Progenitor cell of endocrine pancreas (in vitro differentiated cells): ENCODE measurements at regions not wholly inside any gene's neighbourhood (a gene's known extent, or its start where the extent isn't known, plus 50 kb on each side); places are given as distances from the start of the nearest gene placed in this dataset.

ENCODE experiments used
- DNase-seq: peaks from one replicate; pipeline ENCODE4 v3.0.0; 2021; ENCODE audit warnings: low spot score; ENCODE audit not compliant: unreplicated experiment
- H3K27ac Mint-ChIP-seq: 2 replicates; pipeline ENCODE4 v1.8.0; 2021; ENCODE audit warnings: mild to moderate bottlenecking, moderate library complexity, mixed read lengths
- H3K27me3 Mint-ChIP-seq: 2 replicates; pipeline ENCODE4 v1.8.0; 2021; ENCODE audit warnings: mixed read lengths
- H3K36me3 Mint-ChIP-seq: 2 replicates; pipeline ENCODE4 v1.8.0; 2022; ENCODE audit warnings: mixed read lengths; ENCODE audit not compliant: insufficient read depth
- H3K4me1 Mint-ChIP-seq: 2 replicates; pipeline ENCODE4 v1.8.0; 2021; ENCODE audit warnings: low read depth, mixed read lengths
- H3K4me3 Mint-ChIP-seq: 2 replicates; pipeline ENCODE4 v1.8.0; 2021; ENCODE audit warnings: low read depth, mild to moderate bottlenecking, moderate library complexity, mixed read lengths
- H3K9me3 Mint-ChIP-seq: 2 replicates; pipeline ENCODE4 v1.8.0; 2021; ENCODE audit warnings: low read depth, mixed read lengths
- TF ChIP-seq, protein P1 (sequence below): fragments of 200-600 bp; sonication (generic); IDR thresholded peaks from one replicate; pipeline ENCODE4 v1.5.0; 2021; ENCODE audit warnings: antibody characterized with exemption, mild to moderate bottlenecking; ENCODE audit not compliant: unreplicated experiment

DNA sequence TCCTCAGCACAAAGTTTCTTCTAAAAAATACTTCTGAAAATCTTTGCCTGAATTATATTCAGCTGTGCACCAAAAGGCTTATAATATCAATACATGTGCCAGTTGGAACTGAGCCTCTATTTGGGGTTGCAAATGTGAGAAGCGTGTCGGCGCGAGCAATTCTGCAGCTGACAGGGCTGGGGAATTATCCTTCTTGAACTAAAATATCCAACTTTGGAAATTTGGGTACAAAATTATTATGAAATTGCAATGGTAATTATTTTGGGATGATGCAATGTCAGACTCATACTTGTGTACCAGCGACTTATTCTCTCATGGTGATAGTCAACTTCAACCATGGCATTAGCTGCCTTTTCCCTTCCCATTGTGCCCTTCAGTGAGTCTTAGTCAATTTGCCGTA lies 507.0 kb upstream of the KLF6 start:
- Mint-ChIP-seq H3K4me3 (no peak overlapping the region), H3K27me3 (no peaks in the 10 kb centered on the region), H3K36me3 (no peaks in the 10 kb centered on the region), H3K9me3 (peaks cover 4% of the 10 kb centered on the region), H3K27ac (no peak overlapping the region), H3K4me1 (peaks cover 10% of the 10 kb centered on the region)
- no peak for DNase-seq
- TF ChIP-seq, protein P1, sequence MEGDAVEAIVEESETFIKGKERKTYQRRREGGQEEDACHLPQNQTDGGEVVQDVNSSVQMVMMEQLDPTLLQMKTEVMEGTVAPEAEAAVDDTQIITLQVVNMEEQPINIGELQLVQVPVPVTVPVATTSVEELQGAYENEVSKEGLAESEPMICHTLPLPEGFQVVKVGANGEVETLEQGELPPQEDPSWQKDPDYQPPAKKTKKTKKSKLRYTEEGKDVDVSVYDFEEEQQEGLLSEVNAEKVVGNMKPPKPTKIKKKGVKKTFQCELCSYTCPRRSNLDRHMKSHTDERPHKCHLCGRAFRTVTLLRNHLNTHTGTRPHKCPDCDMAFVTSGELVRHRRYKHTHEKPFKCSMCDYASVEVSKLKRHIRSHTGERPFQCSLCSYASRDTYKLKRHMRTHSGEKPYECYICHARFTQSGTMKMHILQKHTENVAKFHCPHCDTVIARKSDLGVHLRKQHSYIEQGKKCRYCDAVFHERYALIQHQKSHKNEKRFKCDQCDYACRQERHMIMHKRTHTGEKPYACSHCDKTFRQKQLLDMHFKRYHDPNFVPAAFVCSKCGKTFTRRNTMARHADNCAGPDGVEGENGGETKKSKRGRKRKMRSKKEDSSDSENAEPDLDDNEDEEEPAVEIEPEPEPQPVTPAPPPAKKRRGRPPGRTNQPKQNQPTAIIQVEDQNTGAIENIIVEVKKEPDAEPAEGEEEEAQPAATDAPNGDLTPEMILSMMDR: no peak

DNA sequence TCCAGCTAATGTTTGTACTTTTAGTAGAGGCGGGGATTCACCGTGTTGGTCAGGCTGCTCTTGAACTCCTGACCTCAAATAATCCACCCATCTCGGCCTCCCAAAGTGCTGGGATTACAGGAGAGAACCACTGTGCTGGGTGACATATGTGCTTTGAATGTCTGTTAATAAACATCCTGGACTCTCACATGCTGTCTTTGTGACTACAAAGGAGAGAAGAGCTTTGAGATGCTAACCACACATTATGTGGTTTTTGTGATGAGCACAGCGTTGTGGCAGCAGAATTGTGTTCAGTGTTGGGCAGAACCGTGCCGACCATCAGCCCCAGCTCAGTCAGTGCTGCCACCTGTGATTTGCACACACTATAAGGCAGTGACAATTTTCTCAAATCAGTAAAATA lies 500.1 kb upstream of the KLF6 start:
- H3K9me3 Mint-ChIP-seq: peaks cover 4% of the 10 kb centered on the region
- TF ChIP-seq, protein P1: no peak
- no peaks in the 10 kb centered on the region for H3K36me3 Mint-ChIP-seq
- DNase-seq: no peak
- no peak overlapping the region for H3K27ac Mint-ChIP-seq
- H3K27me3 Mint-ChIP-seq: peaks cover 7% of the 10 kb centered on the region
- H3K4me1 Mint-ChIP-seq: peaks cover 20% of the 10 kb centered on the region
- no peak overlapping the region for H3K4me3 Mint-ChIP-seq

DNA sequence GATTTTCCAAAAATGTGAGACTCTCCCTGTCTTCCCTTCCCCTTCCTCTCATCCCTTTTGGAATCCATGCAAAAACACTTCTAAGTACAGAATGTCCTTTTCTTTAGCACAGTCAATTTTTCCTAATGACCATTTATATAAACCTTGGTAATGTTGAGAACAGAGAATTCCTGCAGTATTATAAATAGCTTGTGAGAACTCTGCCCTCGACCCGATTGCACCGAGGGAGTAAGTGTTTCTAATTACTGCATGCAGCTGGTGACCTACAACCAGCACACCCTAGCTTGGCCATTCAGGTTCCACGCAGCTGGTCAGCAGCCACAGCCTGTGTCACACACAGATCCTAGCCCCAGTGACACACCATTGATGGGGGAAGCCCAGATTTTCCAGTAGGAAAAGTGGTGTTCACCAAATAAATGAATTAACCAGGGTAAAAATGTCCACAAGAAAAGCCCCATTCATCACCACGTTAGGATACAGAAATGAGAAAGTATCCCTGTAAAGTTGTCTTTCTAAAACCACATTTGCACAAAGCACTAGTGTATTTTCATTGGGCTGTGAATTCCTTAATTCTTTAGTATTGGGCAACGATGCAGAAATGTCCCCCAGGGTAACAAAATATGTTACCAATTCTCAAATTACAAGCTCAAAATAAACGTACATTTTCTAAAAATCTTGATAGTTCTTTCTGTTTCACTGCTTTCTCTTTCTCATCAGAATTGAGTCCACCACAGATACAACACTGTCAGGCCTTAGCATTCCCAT lies 499.0 kb upstream of the KLF6 start:
- H3K27me3 Mint-ChIP-seq: peaks cover 13% of the 10 kb centered on the region
- H3K4me1 Mint-ChIP-seq: peaks cover 20% of the 10 kb centered on the region
- TF ChIP-seq, protein P1: no peak
- DNase-seq: no peak
- H3K36me3 Mint-ChIP-seq: no peaks in the 10 kb centered on the region
- H3K27ac Mint-ChIP-seq: no peak overlapping the region
- H3K4me3 Mint-ChIP-seq: no peak overlapping the region
- H3K9me3 Mint-ChIP-seq: no peaks in the 10 kb centered on the region

DNA sequence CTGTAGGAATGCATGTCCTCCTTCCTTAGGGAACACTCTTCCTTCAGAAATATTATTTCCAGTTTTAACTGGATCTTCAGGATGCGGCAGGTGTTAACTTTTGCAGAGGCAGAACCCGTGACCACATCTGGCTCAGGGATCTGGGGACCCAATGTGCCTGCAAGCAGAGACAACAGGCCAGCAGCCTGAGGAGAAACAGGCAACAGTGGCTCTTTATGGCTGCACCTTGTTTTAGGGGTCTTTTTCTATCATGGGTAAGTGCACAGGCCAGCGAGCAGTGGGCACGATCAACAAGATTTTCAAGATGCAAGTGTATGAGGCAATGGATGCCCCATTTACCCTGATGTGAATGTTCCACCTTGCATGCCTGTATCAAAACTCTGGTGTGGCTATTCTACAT lies 497.5 kb upstream of the KLF6 start:
- Mint-ChIP-seq H3K36me3 (no peaks in the 10 kb centered on the region), H3K9me3 (no peaks in the 10 kb centered on the region), H3K27ac (no peak overlapping the region), H3K27me3 (peaks cover 18% of the 10 kb centered on the region), H3K4me1 (peaks cover 10% of the 10 kb centered on the region), H3K4me3 (no peak overlapping the region)
- TF ChIP-seq, protein P1: no peak
- DNase-seq: no peak

DNA sequence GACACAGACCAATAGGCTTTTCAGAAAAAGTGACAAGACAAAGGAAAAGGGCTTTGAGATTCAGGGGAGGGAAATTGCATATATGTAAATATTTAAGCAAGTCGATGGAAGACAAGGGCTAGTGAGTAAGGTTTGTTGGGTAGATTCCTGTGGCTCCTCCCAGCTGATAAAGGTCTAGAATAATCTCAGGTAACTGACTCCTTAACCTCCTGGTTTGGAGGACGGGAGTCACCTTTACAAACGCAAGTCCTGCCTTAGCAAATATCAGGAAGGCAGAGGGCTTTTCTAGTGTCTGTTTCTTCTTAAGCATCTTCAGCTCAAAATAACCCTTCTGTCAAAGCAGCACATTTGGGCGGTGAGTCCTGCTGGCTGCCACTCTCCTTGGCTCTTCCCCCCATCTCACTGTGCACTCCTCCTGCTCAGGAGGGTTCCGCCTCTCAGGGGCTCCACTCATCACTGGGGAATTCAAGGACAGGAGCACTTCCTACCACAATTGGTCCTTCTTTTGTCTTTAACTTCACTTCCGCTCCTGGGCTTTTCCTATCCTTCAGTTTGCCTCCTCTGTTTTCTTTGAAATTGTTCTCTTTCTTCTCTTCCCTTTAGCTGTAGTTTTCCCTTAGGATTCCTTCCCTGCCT lies 496.3 kb upstream of the KLF6 start:
- Mint-ChIP-seq H3K4me1 (peaks cover 10% of the 10 kb centered on the region), H3K27me3 (peaks cover 20% of the 10 kb centered on the region), H3K36me3 (no peaks in the 10 kb centered on the region), H3K4me3 (no peak overlapping the region), H3K9me3 (no peaks in the 10 kb centered on the region), H3K27ac (no peak overlapping the region)
- TF ChIP-seq, protein P1: no peak
- no peak for DNase-seq
